Mesothelial cell of epicardium (in vitro differentiated cells): ENCODE measurements at regions not wholly inside any gene's neighbourhood (a gene's known extent, or its start where the extent isn't known, plus 50 kb on each side); places are given as distances from the start of the nearest gene placed in this dataset.
A peak's percentile ranks its signal among the peaks of the same experiment; 100 is the strongest.

Experiments
- DNase-seq, 2 experiments: peaks; one replicate each; pipeline ENCODE4 v3.0.0; 2021; ENCODE audit warnings: low spot score in 2 of 2; ENCODE audit not compliant: unreplicated experiment in 2 of 2
- H3K27ac Mint-ChIP-seq: 2 replicates; pipeline ENCODE4 v1.8.0; 2021; ENCODE audit warnings: mixed read lengths
- H3K27me3 Mint-ChIP-seq: 2 replicates; pipeline ENCODE4 v1.8.0; 2021; ENCODE audit warnings: low read depth, mixed read lengths
- H3K36me3 Mint-ChIP-seq: 2 replicates; pipeline ENCODE4 v1.8.0; 2021; ENCODE audit warnings: mixed read lengths
- H3K4me1 Mint-ChIP-seq: 2 replicates; pipeline ENCODE4 v1.8.0; 2021; ENCODE audit warnings: mixed read lengths
- H3K4me3 Mint-ChIP-seq: 2 replicates; pipeline ENCODE4 v1.8.0; 2021; ENCODE audit warnings: mild to moderate bottlenecking, moderate library complexity, mixed read lengths
- H3K9me3 Mint-ChIP-seq: 2 replicates; pipeline ENCODE4 v1.8.0; 2021; ENCODE audit warnings: mixed read lengths
- TF ChIP-seq, protein P1 (sequence below): fragments of 200-600 bp; sonication (generic); IDR thresholded peaks from one replicate; pipeline ENCODE4 v1.5.0; 2021; ENCODE audit warnings: antibody characterized with exemption; ENCODE audit not compliant: unreplicated experiment

DNA sequence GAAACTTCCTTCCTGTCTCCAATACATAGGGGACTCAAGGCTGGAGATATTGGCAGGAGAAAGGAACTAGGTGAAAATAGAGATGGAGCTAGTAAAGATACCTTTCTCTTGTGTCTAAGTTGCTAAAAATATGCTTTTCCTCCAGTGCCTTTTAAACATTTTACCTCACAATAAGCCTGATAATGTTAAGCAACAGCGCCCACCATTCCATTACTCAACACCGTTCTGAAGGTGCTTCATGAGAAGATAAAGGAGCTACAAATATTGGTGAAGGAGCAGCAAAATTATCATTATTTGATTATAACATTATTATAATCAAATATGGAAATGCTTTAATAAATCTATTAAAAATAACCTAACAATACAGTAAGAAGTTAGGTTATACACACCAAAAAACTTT, 83.6 kb upstream of the BARX2 start:
- Mint-ChIP-seq H3K4me3 (no peak overlapping the region), H3K9me3 (no peaks in the 10 kb centered on the region), H3K36me3 (no peaks in the 10 kb centered on the region), H3K27me3 (no peaks in the 10 kb centered on the region), H3K27ac (no peak overlapping the region), H3K4me1 (peaks cover 55% of the 10 kb centered on the region)
- TF ChIP-seq, protein P1, sequence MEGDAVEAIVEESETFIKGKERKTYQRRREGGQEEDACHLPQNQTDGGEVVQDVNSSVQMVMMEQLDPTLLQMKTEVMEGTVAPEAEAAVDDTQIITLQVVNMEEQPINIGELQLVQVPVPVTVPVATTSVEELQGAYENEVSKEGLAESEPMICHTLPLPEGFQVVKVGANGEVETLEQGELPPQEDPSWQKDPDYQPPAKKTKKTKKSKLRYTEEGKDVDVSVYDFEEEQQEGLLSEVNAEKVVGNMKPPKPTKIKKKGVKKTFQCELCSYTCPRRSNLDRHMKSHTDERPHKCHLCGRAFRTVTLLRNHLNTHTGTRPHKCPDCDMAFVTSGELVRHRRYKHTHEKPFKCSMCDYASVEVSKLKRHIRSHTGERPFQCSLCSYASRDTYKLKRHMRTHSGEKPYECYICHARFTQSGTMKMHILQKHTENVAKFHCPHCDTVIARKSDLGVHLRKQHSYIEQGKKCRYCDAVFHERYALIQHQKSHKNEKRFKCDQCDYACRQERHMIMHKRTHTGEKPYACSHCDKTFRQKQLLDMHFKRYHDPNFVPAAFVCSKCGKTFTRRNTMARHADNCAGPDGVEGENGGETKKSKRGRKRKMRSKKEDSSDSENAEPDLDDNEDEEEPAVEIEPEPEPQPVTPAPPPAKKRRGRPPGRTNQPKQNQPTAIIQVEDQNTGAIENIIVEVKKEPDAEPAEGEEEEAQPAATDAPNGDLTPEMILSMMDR = no peak
- no peak for DNase-seq

DNA sequence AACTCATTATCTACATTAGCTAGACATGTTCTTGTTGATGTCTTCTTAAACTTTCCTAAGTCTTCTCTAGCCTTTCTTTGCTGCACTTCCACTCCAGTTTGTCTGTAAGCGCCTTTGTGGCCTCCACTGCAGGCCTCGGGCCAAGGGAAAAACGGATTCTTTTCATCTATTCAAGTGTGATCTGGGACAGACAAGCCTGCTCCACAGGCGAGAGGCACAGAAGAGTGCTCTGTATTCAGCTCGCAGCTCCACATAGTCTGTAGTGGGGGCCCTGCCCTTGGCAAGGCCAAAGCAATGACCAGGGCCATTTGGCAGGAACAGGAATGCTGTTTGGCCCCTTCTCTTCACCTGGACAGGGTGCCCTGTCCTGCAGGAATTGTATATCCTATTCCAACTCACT, 84.1 kb upstream of the BARX2 start:
- peak overlapping the region; percentile 69 for H3K27ac Mint-ChIP-seq
- peaks cover 61% of the 10 kb centered on the region for H3K4me1 Mint-ChIP-seq
- H3K9me3 Mint-ChIP-seq = no peaks in the 10 kb centered on the region
- no peaks in the 10 kb centered on the region for H3K27me3 Mint-ChIP-seq
- H3K4me3 Mint-ChIP-seq = no peak overlapping the region
- TF ChIP-seq, protein P1 = no peak
- no peak for DNase-seq
- H3K36me3 Mint-ChIP-seq = no peaks in the 10 kb centered on the region

DNA sequence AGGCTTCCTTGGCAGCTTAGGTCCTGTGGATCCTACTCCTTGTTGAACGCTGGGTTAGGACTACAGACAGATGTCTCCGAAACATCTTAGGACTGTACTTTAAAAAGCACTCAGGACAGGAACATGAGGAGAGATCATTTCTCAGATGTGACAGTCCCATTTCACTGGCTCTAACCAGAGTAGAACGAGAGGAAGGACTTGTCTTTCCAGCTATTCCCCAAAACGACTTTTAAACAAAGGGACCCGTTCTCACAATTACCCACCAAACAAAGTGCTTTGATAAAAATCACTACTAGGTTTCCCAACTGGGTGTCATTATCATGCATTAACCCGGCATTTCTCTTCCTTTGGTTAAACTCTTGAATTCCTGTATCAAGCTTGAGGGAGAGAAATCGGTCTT, 84.7 kb upstream of the BARX2 start:
- Mint-ChIP-seq H3K4me1 (peaks cover 59% of the 10 kb centered on the region), H3K27me3 (no peaks in the 10 kb centered on the region), H3K36me3 (no peaks in the 10 kb centered on the region), H3K9me3 (no peaks in the 10 kb centered on the region), H3K4me3 (no peak overlapping the region), H3K27ac (no peak overlapping the region)
- TF ChIP-seq, protein P1 = no peak
- no peak for DNase-seq

DNA sequence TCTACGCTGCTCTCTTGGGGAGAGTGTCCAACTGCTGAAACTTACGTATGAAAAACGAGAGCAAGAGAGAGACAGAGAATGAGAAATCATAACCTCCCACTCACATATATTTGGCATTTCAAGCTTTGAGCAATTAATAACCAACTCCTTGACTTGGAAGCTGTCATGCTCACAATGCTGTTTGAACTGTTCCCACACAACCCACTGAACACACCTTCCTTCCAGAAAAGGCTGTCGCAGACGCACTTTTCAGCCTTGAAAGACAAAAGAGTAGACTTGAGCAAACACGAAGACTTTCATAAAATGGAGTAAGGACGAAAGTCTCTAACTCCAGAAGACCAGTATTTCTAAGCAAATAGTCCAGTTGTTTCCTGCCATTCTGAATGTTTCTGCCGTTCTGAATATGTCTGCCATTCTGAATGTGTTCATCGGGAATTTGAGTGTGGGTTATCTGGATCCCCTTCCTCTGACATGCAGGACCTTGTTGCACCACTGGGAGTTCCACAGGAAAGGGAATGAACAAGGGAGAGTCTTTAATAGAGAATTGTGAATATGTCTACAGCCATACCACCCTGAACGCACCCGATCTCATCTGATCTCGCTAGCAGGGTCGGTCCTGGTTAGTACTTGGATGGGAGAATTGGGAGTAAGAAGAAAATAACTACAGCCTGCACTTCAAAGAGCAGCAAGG, 86.2 kb upstream of the BARX2 start:
- no peaks in the 10 kb centered on the region for H3K36me3 Mint-ChIP-seq
- no peak for DNase-seq
- H3K4me3 Mint-ChIP-seq = no peak overlapping the region
- H3K9me3 Mint-ChIP-seq = no peaks in the 10 kb centered on the region
- H3K4me1 Mint-ChIP-seq = peaks cover 60% of the 10 kb centered on the region
- no peaks in the 10 kb centered on the region for H3K27me3 Mint-ChIP-seq
- TF ChIP-seq, protein P1 = no peak
- no peak overlapping the region for H3K27ac Mint-ChIP-seq

DNA sequence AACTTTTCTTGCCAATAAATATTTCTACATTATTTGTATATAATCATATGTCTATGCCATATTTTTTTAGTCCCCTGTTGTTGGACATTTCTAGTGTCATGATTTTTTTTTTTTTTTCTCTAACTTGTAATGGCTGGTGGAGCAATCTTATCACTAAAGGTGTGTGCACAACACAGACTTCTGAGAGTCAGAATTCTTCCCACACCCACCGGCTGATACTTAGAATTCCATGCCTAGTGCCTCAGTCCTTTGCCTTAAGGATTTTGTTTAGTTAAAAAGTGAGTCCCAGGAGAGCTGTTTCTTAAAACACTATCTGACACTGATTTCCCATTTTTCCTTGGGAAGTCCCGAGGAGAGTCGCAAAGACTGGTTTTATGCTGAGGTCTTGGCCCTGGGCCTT, 87.7 kb upstream of the BARX2 start:
- TF ChIP-seq, protein P1 = no peak
- peak overlapping the region; percentile 31 for H3K27ac Mint-ChIP-seq
- DNase-seq = no peak
- H3K27me3 Mint-ChIP-seq = no peaks in the 10 kb centered on the region
- peaks cover 68% of the 10 kb centered on the region for H3K4me1 Mint-ChIP-seq
- H3K4me3 Mint-ChIP-seq = no peak overlapping the region
- no peaks in the 10 kb centered on the region for H3K9me3 Mint-ChIP-seq
- no peaks in the 10 kb centered on the region for H3K36me3 Mint-ChIP-seq

DNA sequence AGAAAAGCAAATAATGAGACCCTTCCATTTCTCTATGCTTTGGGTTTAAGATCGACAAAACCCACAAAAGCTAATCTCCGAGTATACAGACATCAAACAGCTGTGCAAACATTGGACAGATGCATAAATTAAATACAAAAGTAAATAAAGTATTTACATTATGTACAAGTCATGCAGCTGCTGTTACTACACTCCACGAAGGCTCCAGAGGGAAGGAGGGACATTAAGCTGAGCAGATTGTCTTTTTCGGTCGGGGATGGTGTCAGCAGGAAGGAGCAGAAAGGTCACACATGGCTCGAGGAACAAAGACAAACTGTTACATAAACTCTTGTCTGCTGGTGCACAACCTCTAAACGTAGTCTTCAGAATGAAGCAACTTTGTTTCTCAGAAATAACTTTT, 88.8 kb upstream of the BARX2 start:
- Mint-ChIP-seq H3K4me3 (no peak overlapping the region), H3K4me1 (peaks cover 63% of the 10 kb centered on the region), H3K27me3 (no peaks in the 10 kb centered on the region)

More for the DNA sequence above, 88.8 kb upstream of the BARX2 start:
- no peaks in the 10 kb centered on the region for H3K9me3 Mint-ChIP-seq
- H3K36me3 Mint-ChIP-seq = no peaks in the 10 kb centered on the region
- H3K27ac Mint-ChIP-seq = no peak overlapping the region
- TF ChIP-seq, protein P1 = no peak
- DNase-seq = no peak
